K562 (cell line): ENCODE measurements at regions not wholly inside any gene's neighbourhood (a gene's known extent, or its start where the extent isn't known, plus 50 kb on each side); places are given as distances from the start of the nearest gene placed in this dataset.

Source experiments
- ATAC-seq: fragments of 200-7000 bp; cut with Tn5 transposase; 3 replicates; pipeline ENCODE4 v1.9.1; 2020; ENCODE audit warnings: moderate library complexity
- BruUV-seq: library from RNA; stranded (reverse); fragments of 400-500 nt; replicated peaks from 2 replicates; lab custom pipeline; 2021; lab: Mats Ljungman, UMichigan
- CTCF ChIA-PET: fragments of 300-600 bp; formaldehyde crosslinking; extraction: SDS; loops from one replicate; lab custom pipeline; 2021; ENCODE audit warnings: low intra/inter-chr PET ratio; lab: Yijun Ruan, JAX
- POLR2A ChIA-PET: fragments of 300-600, 350-650 bp; sonication (Branson Sonifier 250); formaldehyde crosslinking; extraction: SDS; loops from one replicate; lab custom pipeline; 2021; ENCODE audit warnings: antibody characterized with exemption, inconsistent platforms; lab: Yijun Ruan, JAX
- DNase-seq, 4 experiments: peaks; one replicate each; pipeline versions ENCODE4 v3.0.0 to v3.0.0-alpha.2; 2011 to 2018; ENCODE audit warnings: low spot score in 3 of 4, mixed read lengths in 3 of 4; ENCODE audit errors: extremely low read depth in 1 of 4
- FAIRE-seq: peaks from 2 replicates; lab custom pipeline; 2011; peaks lifted over from hg19 to GRCh38; lab: Jason Lieb, UNC
- H2AFZ ChIP-seq: 2 replicates; pipeline ENCODE4 v1.6.0; 2011; ENCODE audit warnings: low read depth, low read length, control low read depth, inconsistent platforms
- H3K27ac ChIP-seq: fragments of 200-600 bp; 3 replicates; pipeline ENCODE4 v1.8.0; 2011; ENCODE audit warnings: low read depth, mild to moderate bottlenecking, control low read depth, inconsistent platforms, low read length, moderate library complexity, mixed read lengths; ENCODE audit errors: extremely low read depth
- H3K27me3 ChIP-seq, 2 experiments: fragments of 300-600 bp in 1 of 2; 2 replicates in 1 of 2; 3 replicates in 1 of 2; pipeline versions ENCODE4 v1.6.0 to v1.8.0; 2011; ENCODE audit warnings: inconsistent platforms in 2 of 2, low read length in 2 of 2, mild to moderate bottlenecking in 1 of 2, mixed read lengths in 1 of 2, moderate library complexity in 1 of 2; ENCODE audit not compliant: control insufficient read depth in 2 of 2, insufficient read depth in 2 of 2
- H3K36me3 ChIP-seq: fragments of 300-600 bp; 3 replicates; pipeline ENCODE4 v1.8.0; 2011; ENCODE audit warnings: mild to moderate bottlenecking, low read length, inconsistent platforms; ENCODE audit not compliant: control insufficient read depth, insufficient read depth
- H3K4me1 ChIP-seq, 2 experiments: fragments of 200-600 bp in 1 of 2; replicated peaks in 1 of 2; 2 replicates in 1 of 2; 3 replicates in 1 of 2; pipeline versions ENCODE4 v1.5.1 to v1.8.0; 2011; ENCODE audit warnings: inconsistent platforms in 2 of 2, low read length in 2 of 2, mild to moderate bottlenecking in 1 of 2, mixed read lengths in 1 of 2, moderate library complexity in 1 of 2; ENCODE audit not compliant: control insufficient read depth in 2 of 2, insufficient read depth in 2 of 2
- H3K4me2 ChIP-seq: 2 replicates; pipeline ENCODE4 v1.6.1; 2011; ENCODE audit warnings: low read length, control low read depth, inconsistent platforms, mixed read lengths; ENCODE audit not compliant: insufficient read depth
- H3K4me3 ChIP-seq: fragments of 200-600 bp; sonication (generic), shearing (Covaris generic); 2 replicates; pipeline ENCODE4 v1.5.1; 2016; ENCODE audit warnings: control low read depth, inconsistent platforms
- H3K79me2 ChIP-seq: fragments of 200-600 bp; 3 replicates; pipeline ENCODE4 v1.8.0; 2011; ENCODE audit warnings: low read length, inconsistent platforms; ENCODE audit not compliant: control insufficient read depth, insufficient read depth
- H3K9ac ChIP-seq, 2 experiments: 2 replicates each; pipeline versions ENCODE4 v1.6.0 to v1.6.1; 2011; ENCODE audit warnings: low read depth in 2 of 2, low read length in 2 of 2, control low read depth in 1 of 2, inconsistent platforms in 1 of 2, mild to moderate bottlenecking in 1 of 2, mixed read lengths in 1 of 2; ENCODE audit not compliant: insufficient read depth in 1 of 2
- H3K9me1 ChIP-seq: one replicate; pipeline ENCODE4 v1.6.0; 2011; ENCODE audit warnings: inconsistent platforms, mild to moderate bottlenecking, low read length, moderate library complexity; ENCODE audit not compliant: control insufficient read depth, insufficient read depth
- H3K9me3 ChIP-seq: replicated peaks from 2 replicates; pipeline ENCODE4 v1.5.1; 2011; ENCODE audit warnings: low read depth, low read length, inconsistent platforms; ENCODE audit not compliant: control insufficient read depth, insufficient read depth
- H4K20me1 ChIP-seq: replicated peaks from 2 replicates; pipeline ENCODE4 v1.6.1; 2011; ENCODE audit warnings: low read length, inconsistent platforms, mixed read lengths; ENCODE audit not compliant: control insufficient read depth, insufficient read depth
- HDAC1 ChIP-seq, 2 experiments: fragments of 450-650 bp; IDR thresholded peaks; 2 replicates each; pipeline ENCODE4 v1.6.1; 2016 to 2017; ENCODE audit warnings: inconsistent platforms in 1 of 2, mild to moderate bottlenecking in 1 of 2, moderate library complexity in 1 of 2
- MIER1 ChIP-seq: fragments of 450-650 bp; IDR thresholded peaks from 2 replicates; pipeline ENCODE4 v1.6.1; 2016; ENCODE audit warnings: antibody characterized with exemption, mild to moderate bottlenecking, low read depth
- MTA1 ChIP-seq: fragments of 450-650 bp; IDR thresholded peaks from 2 replicates; pipeline ENCODE4 v1.6.1; 2017; ENCODE audit warnings: borderline replicate concordance
- NBN ChIP-seq: fragments of 450-650 bp; IDR thresholded peaks from 2 replicates; pipeline ENCODE4 v1.6.1; 2016; ENCODE audit warnings: low read depth, mild to moderate bottlenecking
- NFIX ChIP-seq: fragments of 250-450 bp; sonication (Bioruptor Pico); IDR thresholded peaks from 2 replicates; pipeline ENCODE4 v1.4.0; 2020; ENCODE audit warnings: low read depth, mild to moderate bottlenecking, moderate library complexity
- RAD51 ChIP-seq: fragments of 450-650 bp; IDR thresholded peaks from 2 replicates; pipeline ENCODE4 v1.7.1; 2016; ENCODE audit warnings: low read depth, mild to moderate bottlenecking, borderline replicate concordance
- RCOR1 ChIP-seq, 2 experiments: IDR thresholded peaks; 2 replicates each; pipeline ENCODE4 v1.6.1; 2012; ENCODE audit warnings: low read depth in 2 of 2, low read length in 2 of 2, borderline replicate concordance in 1 of 2, improper control_type of control experiment in 1 of 2
- SRF ChIP-seq, 2 experiments: fragments of 250-450, 450-650 bp in 1 of 2; sonication (Bioruptor Pico) in 1 of 2; sonication (generic) in 1 of 2; formaldehyde crosslinking; IDR thresholded peaks; 2 replicates each; pipeline versions ENCODE4 v1.5.0 to v1.5.1; 2020 to 2022; ENCODE audit warnings: mild to moderate bottlenecking in 1 of 2, missing genetic modification reagents in 1 of 2
- TAF7 ChIP-seq: fragments of 450-650 bp; IDR thresholded peaks from 2 replicates; pipeline ENCODE4 v1.6.1; 2016; ENCODE audit warnings: missing genetic modification characterization, missing compliant biosample characterization
- TAF9B ChIP-seq: fragments of 450-650 bp; IDR thresholded peaks from 2 replicates; pipeline ENCODE4 v1.6.1; 2018; ENCODE audit warnings: mild to moderate bottlenecking; ENCODE audit not compliant: partially characterized antibody
- U2AF1 ChIP-seq: fragments of 200-400 bp; formaldehyde crosslinking; optimal IDR thresholded peaks from 2 replicates; pipeline ENCODE3; 2017; ENCODE audit warnings: mild to moderate bottlenecking, low read depth, low read length, moderate library complexity
- ZBTB9 ChIP-seq: fragments of 450-650 bp; formaldehyde crosslinking; IDR thresholded peaks from 2 replicates; pipeline ENCODE4 v1.4.0; 2020; ENCODE audit warnings: mild to moderate bottlenecking, moderate library complexity
- ZKSCAN1 ChIP-seq: fragments of 150-350 bp; IDR thresholded peaks from 2 replicates; pipeline ENCODE4 v1.6.1; 2016; ENCODE audit warnings: low read depth, low read length
- ZNF174 ChIP-seq: fragments of 250-450 bp; sonication (Bioruptor Pico); IDR thresholded peaks from 2 replicates; pipeline ENCODE4 v1.4.0; 2020; ENCODE audit warnings: mild to moderate bottlenecking
- ZNF780A ChIP-seq: fragments of 250-450 bp; sonication (Bioruptor Pico); IDR thresholded peaks from 2 replicates; pipeline ENCODE4 v1.5.0; 2021; ENCODE audit warnings: mild to moderate bottlenecking
- WGBS: fragments of 100-300 bp; shearing (Covaris generic); methylation state at CpG from one replicate; pipeline ENCODE4 v1.1.6; 2016; ENCODE audit warnings: low coverage, mixed read lengths; ENCODE audit not compliant: insufficient coverage; ENCODE audit errors: missing lambda C conversion rate; 5-methylcytosine and 5-hydroxymethylcytosine counted together
- in situ Hi-C: fragments of 300-500 bp; cut with MboI; formaldehyde crosslinking; loops from 4 replicates; pipeline ENCODE4 v1.15.0; 2018; ENCODE audit warnings: inconsistent platforms, mixed read lengths
- intact Hi-C: fragments of 100-400 bp; cut with micrococcal nuclease; formaldehyde crosslinking; loops from 2 replicates; pipeline ENCODE4 v1.14.2; 2022
- TF ChIP-seq, protein P1 (sequence below): fragments of 250-450 bp; sonication (Bioruptor Pico); IDR thresholded peaks from 2 replicates; pipeline ENCODE4 v1.8.0; 2022; ENCODE audit warnings: inconsistent platforms, mild to moderate bottlenecking, moderate library complexity, borderline replicate concordance

DNA sequence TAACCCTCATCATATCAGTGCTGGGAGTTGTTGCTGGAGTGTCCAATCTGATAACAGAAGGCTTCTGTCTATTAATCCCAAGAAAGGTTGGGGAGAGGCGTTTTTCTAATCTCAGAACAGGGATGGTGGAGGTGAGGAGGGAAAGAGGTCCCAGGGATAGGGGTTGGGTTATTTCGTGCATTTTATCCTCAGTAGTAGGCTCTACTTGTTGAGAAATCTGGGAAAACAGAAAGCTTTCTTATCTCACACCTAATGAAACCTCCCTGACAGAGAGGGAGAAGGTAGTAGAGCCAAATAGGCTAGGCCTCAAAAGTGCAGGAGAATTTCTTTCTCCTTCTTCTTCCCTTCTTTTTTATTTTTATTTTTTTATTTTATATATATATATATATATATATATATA, 281.8 kb upstream of the MAP3K7 start:
- Histone ChIP-seq H3K36me3 (no peaks in the 10 kb centered on the region), H3K4me2 (no peak overlapping the region), H3K4me1 (no peaks in the 10 kb centered on the region), H4K20me1 (no peaks in the 10 kb centered on the region), H3K27ac (no peak overlapping the region), H3K9me3 (no peaks in the 10 kb centered on the region), H3K9me1 (no peaks in the 10 kb centered on the region)
- ATAC-seq (no peak), FAIRE-seq (no peak)
- intact Hi-C loops = loop anchor here (10.0 kb wide), 1 partner anchor 264 kb away; no protein-coding TSS in a partner anchor
- CTCF ChIA-PET = no interaction called here
- WGBS = 0% methylated on average over 2 of the region's 2 CpGs
- TF ChIP-seq RAD51 = no peak
- TF ChIP-seq NBN = no peak
- TF ChIP-seq U2AF1 = no peak
- TF ChIP-seq ZNF780A (CRISPR knock-in tag) = no peak
- TF ChIP-seq MIER1 = no peak
- TF ChIP-seq TAF9B = no peak
- no peak for TF ChIP-seq MTA1
- no peak for TF ChIP-seq TAF7 (tag)
- TF ChIP-seq ZBTB9 (CRISPR knock-in tag) = no peak
- TF ChIP-seq, protein P1, sequence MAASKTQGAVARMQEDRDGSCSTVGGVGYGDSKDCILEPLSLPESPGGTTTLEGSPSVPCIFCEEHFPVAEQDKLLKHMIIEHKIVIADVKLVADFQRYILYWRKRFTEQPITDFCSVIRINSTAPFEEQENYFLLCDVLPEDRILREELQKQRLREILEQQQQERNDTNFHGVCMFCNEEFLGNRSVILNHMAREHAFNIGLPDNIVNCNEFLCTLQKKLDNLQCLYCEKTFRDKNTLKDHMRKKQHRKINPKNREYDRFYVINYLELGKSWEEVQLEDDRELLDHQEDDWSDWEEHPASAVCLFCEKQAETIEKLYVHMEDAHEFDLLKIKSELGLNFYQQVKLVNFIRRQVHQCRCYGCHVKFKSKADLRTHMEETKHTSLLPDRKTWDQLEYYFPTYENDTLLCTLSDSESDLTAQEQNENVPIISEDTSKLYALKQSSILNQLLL (CRISPR knock-in tag) = no peak
- no peak for TF ChIP-seq ZKSCAN1
- no peak for TF ChIP-seq ZNF174 (CRISPR knock-in tag)
- TF ChIP-seq SRF (CRISPR knock-in tag; IDR thresholded peaks at IDR 0.05) = no peak
- no peak for TF ChIP-seq RCOR1 (IDR thresholded peaks at IDR 0.05; ENCODE audit: borderline replicate concordance in 1 of 2, low read depth in 2 of 2, low read length in 2 of 2)
- TF ChIP-seq NFIX (CRISPR knock-in tag) = no peak
- no peak for TF ChIP-seq HDAC1 (IDR thresholded peaks at IDR 0.05)
- TF ChIP-seq, all 486 proteins: peak for 0
- Histone ChIP-seq H2AFZ (no peak overlapping the region), H3K79me2 (no peaks in the 10 kb centered on the region), H3K9ac (no peak overlapping the region), H3K27me3 (no peaks in the 10 kb centered on the region; a peak in 1 of 5 replicates), H3K4me3 (no peak overlapping the region)
- in situ Hi-C loops = no loop called here
- POLR2A ChIA-PET = no interaction called here
- no peak for DNase-seq
- no TSS peak for BruUV-seq
